Lung (tissue), 11 donors: ENCODE measurements at regions not wholly inside any gene's neighbourhood (a gene's known extent, or its start where the extent isn't known, plus 50 kb on each side); places are given as distances from the start of the nearest gene placed in this dataset.
"Not testable (repeated sequence)": the region's sequence is repeated elsewhere in the genome, so short reads cannot be mapped to it uniquely, and the experiment has no call there.

Source experiments
- ATAC-seq: fragments of 200-7000 bp; cut with Tn5 transposase; one replicate; pipeline ENCODE4 v1.9.1; 2020; ENCODE audit warnings: moderate number of reproducible peaks; ENCODE audit not compliant: insufficient read depth, low FRiP score
- DNase-seq, 3 donors: peaks; one replicate each; pipeline ENCODE4 v3.0.0-alpha.2; 2013 to 2017
- H3K27ac ChIP-seq, 2 donors: one replicate each; pipeline ENCODE4 v1.5.1; 2013; ENCODE audit warnings: mild to moderate bottlenecking in 2 of 2, moderate library complexity in 2 of 2, control low read depth in 1 of 2, inconsistent platforms in 1 of 2, low read depth in 1 of 2, low read length in 1 of 2
- H3K27me3 ChIP-seq, 3 donors: one replicate each; pipeline ENCODE4 v1.5.1; 2013; ENCODE audit warnings: low read length in 2 of 3; ENCODE audit not compliant: control insufficient read depth in 3 of 3, insufficient read depth in 3 of 3
- H3K36me3 ChIP-seq, 4 donors: one replicate each; pipeline ENCODE4 v1.5.1; 2013; ENCODE audit warnings: low read length in 4 of 4, mild to moderate bottlenecking in 1 of 4, moderate library complexity in 1 of 4; ENCODE audit not compliant: control insufficient read depth in 4 of 4, insufficient read depth in 4 of 4
- H3K4me1 ChIP-seq, 5 donors: one replicate each; pipeline ENCODE4 v1.5.1; 2013; ENCODE audit warnings: low read length in 5 of 5, mild to moderate bottlenecking in 2 of 5, moderate library complexity in 1 of 5; ENCODE audit not compliant: control insufficient read depth in 5 of 5, insufficient read depth in 5 of 5
- H3K4me3 ChIP-seq: one replicate; pipeline ENCODE4 v1.5.1; 2013; ENCODE audit warnings: mild to moderate bottlenecking, control low read depth, moderate library complexity
- H3K9ac ChIP-seq, 2 donors: one replicate each; pipeline ENCODE4 v1.5.1; 2013; ENCODE audit warnings: low read length in 2 of 2, control low read depth in 1 of 2; ENCODE audit not compliant: insufficient read depth in 1 of 2
- H3K9me3 ChIP-seq, 4 donors: one replicate each; pipeline ENCODE4 v1.5.1; 2013; ENCODE audit warnings: low read length in 3 of 4, mild to moderate bottlenecking in 1 of 4, moderate library complexity in 1 of 4; ENCODE audit not compliant: control insufficient read depth in 4 of 4, insufficient read depth in 3 of 4
- WGBS, 2 donors: extraction: QIAGEN DNeasy Blood & Tissue Kit; methylation state at CpG; one replicate each; pipeline ENCODE4 v1.1.7; 2013; 5-methylcytosine and 5-hydroxymethylcytosine counted together
- TF ChIP-seq, protein P1 (sequence below): IDR thresholded peaks from 2 replicates; pipeline ENCODE4 v1.5.1; 2012; ENCODE audit warnings: mild to moderate bottlenecking; ENCODE audit errors: control extremely low read depth, extremely low read depth
- donor health status: control.
- donor health status: control.
- donor health status: Bipolar disorder and iron deficiency.
- donor health status: healthy.
- donor health status: DM: yes; HTN: yes; CAD: no.

DNA sequence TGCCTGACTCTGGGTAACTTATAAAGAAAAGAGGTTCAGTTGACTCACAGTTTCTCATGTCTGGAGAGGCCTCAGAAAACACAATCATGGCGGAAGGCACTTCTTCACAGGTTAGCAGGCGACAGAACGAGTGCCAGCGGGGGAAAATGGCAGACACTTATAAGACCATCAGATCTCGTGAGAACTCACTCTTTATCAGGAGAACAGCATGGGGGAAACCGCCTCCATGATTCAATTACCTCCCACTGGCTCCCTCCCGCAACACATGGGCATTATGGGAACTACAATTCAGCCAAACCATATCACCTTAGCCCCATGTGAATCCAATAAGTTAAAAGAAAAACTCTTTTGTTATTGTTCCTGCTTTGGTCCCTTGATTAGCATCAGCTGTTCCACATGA, 725.2 kb downstream of the LRRIQ3 start:
- TF ChIP-seq, protein P1, sequence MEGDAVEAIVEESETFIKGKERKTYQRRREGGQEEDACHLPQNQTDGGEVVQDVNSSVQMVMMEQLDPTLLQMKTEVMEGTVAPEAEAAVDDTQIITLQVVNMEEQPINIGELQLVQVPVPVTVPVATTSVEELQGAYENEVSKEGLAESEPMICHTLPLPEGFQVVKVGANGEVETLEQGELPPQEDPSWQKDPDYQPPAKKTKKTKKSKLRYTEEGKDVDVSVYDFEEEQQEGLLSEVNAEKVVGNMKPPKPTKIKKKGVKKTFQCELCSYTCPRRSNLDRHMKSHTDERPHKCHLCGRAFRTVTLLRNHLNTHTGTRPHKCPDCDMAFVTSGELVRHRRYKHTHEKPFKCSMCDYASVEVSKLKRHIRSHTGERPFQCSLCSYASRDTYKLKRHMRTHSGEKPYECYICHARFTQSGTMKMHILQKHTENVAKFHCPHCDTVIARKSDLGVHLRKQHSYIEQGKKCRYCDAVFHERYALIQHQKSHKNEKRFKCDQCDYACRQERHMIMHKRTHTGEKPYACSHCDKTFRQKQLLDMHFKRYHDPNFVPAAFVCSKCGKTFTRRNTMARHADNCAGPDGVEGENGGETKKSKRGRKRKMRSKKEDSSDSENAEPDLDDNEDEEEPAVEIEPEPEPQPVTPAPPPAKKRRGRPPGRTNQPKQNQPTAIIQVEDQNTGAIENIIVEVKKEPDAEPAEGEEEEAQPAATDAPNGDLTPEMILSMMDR, result no peak
- ATAC-seq, result no peak
- WGBS, 2 donors, result 91 to 93% methylated on average over 7 of the region's 7 CpGs

DNA sequence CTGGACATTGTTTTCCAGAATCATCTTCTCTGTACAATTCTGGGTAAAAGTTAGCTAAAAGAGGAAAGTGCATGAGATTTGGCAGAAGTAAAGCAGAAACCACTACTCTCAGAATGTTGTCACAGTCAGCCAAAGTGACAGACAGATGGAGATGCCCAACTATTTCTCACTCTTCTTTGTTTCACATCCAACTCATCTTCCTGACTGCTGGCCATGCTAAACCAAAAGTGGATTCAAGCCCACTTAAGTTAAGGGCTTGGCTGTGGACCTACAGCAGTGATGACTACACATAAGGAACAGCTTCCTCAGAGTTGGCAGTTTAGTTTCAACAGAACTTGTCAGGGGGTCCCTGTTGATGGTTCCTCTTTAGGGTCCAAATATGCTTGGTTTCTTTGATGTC, 730.2 kb downstream of the LRRIQ3 start:
- H3K27me3 ChIP-seq, result no peaks in the 10 kb centered on the region
- ATAC-seq, result no peak
- no peak overlapping the region for H3K9ac ChIP-seq
- no peak overlapping the region for H3K4me3 ChIP-seq
- H3K36me3 ChIP-seq, result no peaks in the 10 kb centered on the region
- H3K9me3 ChIP-seq, result no peaks in the 10 kb centered on the region
- TF ChIP-seq, protein P1, result no peak
- H3K4me1 ChIP-seq, result no peaks in the 10 kb centered on the region
- H3K27ac ChIP-seq, result no peak overlapping the region
- no peak for DNase-seq

More for the DNA sequence above, 725.2 kb downstream of the LRRIQ3 start:
- no peak for DNase-seq
- no peaks in the 10 kb centered on the region for H3K4me1 ChIP-seq
- H3K36me3 ChIP-seq, result no peaks in the 10 kb centered on the region
- H3K9ac ChIP-seq, result no peak overlapping the region
- no peak overlapping the region for H3K4me3 ChIP-seq
- H3K27ac ChIP-seq, result no peak overlapping the region
- no peaks in the 10 kb centered on the region for H3K9me3 ChIP-seq
- H3K27me3 ChIP-seq, result no peaks in the 10 kb centered on the region

DNA sequence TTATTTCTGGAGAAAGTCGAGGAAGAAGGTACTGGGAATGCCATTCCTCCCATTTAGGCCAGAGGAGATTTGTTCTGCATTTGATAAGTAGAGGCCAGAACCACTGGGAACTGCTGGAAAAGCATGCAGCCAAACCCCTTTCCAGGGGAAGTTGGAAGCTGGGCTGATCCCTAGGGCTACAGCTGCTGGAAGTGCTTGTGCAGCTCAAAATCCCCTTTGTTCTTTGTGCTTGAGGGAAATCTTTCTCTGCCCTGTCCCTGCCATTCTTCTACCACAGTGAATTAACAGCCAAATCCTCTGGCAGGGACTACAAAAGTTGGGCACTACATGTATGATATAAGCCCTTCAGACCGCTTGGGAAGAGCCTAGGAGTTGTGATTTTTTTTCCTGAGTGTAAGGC, 734.1 kb downstream of the LRRIQ3 start:
- DNase-seq, result no peak
- Histone ChIP-seq H3K4me3 (no peak overlapping the region), H3K36me3 (no peaks in the 10 kb centered on the region), H3K27me3 (no peaks in the 10 kb centered on the region), H3K27ac (no peak overlapping the region), H3K9me3 (no peaks in the 10 kb centered on the region), H3K9ac (no peak overlapping the region), H3K4me1 (no peaks in the 10 kb centered on the region)
- TF ChIP-seq, protein P1, result no peak
- WGBS, 2 donors, result 77 to 82% methylated on average over 2 of the region's 2 CpGs
- no peak for ATAC-seq

DNA sequence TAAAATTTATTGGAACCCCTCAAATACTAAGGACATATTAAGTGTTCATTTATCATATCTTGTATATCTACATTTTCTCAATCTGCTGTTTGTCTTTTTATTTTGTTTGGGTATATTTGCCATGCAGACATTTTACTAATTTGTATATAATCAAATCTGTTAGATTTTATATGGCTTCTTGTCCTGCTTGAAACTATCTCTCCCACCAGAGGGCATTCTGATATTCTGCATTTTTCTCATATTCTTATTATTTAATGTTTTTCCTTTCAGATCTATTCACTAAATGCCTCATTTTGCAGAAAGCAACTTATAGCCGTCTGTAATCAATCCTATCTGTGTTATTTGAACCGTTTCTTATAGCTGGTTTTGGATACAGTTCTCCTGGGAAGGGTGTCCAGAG, 745.5 kb downstream of the LRRIQ3 start:
- H3K9me3 ChIP-seq, result no peaks in the 10 kb centered on the region
- H3K4me1 ChIP-seq, result no peaks in the 10 kb centered on the region
- DNase-seq (peak in 1 of 3 donors; percentile 3), ATAC-seq (no peak)
- H3K27ac ChIP-seq, result no peak overlapping the region
- TF ChIP-seq, protein P1, result no peak
- no peak overlapping the region for H3K4me3 ChIP-seq
- H3K27me3 ChIP-seq, result no peaks in the 10 kb centered on the region
- no peaks in the 10 kb centered on the region for H3K36me3 ChIP-seq
- 33 to 60% methylated on average over 2 of the region's 2 CpGs for WGBS, 2 donors
- no peak overlapping the region for H3K9ac ChIP-seq

GRCh38 chr1:73450668-73451067, 747.3 kb downstream of the LRRIQ3 start:
- not testable (repeated sequence) for H3K9ac ChIP-seq, DNase-seq, H3K27ac ChIP-seq, ATAC-seq, H3K4me1 ChIP-seq, H3K27me3 ChIP-seq, H3K4me3 ChIP-seq, H3K36me3 ChIP-seq, H3K9me3 ChIP-seq
- WGBS, 2 donors, result 89 to 98% methylated on average over 2 of the region's 2 CpGs
